ENCODE measurements at regions not wholly inside any gene's neighbourhood (a gene's known extent, or its start where the extent isn't known, plus 50 kb on each side); places are given as distances from the start of the nearest gene placed in this dataset.

DNA sequence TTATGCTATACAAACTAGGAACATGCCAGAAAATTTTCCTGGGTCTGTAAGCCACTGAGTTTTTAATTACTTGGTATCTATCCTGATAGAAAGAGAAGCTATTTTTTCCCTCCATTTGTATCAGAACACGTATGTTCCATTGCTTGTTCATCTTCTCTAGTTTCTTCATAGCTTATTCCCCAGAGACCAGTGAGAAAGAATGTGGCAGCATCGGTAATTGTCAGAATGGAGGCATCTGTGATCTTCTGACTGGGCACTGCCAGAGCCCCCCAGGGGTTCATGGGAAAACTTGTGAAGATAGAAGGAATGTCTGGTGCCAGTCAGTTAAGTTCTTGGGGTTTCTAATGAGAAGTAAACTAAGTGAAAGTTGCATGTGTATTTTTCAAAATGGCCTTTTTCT is 720.2 kb upstream of the GOLIM4 start:
- no peak for DNase-seq
- no peak overlapping the region for H3K27ac ChIP-seq
- intact Hi-C loops (cut with DNase I), result no loop called here
- H3K27me3 ChIP-seq, result no peaks in the 10 kb centered on the region
- no peak for ATAC-seq
- H3K4me1 ChIP-seq, result no peaks in the 10 kb centered on the region
- no peaks in the 10 kb centered on the region for H3K9me3 ChIP-seq
- H3K36me3 ChIP-seq, result no peaks in the 10 kb centered on the region
- no peak overlapping the region for H3K4me3 ChIP-seq
- TF ChIP-seq, protein P1, sequence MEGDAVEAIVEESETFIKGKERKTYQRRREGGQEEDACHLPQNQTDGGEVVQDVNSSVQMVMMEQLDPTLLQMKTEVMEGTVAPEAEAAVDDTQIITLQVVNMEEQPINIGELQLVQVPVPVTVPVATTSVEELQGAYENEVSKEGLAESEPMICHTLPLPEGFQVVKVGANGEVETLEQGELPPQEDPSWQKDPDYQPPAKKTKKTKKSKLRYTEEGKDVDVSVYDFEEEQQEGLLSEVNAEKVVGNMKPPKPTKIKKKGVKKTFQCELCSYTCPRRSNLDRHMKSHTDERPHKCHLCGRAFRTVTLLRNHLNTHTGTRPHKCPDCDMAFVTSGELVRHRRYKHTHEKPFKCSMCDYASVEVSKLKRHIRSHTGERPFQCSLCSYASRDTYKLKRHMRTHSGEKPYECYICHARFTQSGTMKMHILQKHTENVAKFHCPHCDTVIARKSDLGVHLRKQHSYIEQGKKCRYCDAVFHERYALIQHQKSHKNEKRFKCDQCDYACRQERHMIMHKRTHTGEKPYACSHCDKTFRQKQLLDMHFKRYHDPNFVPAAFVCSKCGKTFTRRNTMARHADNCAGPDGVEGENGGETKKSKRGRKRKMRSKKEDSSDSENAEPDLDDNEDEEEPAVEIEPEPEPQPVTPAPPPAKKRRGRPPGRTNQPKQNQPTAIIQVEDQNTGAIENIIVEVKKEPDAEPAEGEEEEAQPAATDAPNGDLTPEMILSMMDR (IDR thresholded peaks at IDR 0.05), result no peak

DNA sequence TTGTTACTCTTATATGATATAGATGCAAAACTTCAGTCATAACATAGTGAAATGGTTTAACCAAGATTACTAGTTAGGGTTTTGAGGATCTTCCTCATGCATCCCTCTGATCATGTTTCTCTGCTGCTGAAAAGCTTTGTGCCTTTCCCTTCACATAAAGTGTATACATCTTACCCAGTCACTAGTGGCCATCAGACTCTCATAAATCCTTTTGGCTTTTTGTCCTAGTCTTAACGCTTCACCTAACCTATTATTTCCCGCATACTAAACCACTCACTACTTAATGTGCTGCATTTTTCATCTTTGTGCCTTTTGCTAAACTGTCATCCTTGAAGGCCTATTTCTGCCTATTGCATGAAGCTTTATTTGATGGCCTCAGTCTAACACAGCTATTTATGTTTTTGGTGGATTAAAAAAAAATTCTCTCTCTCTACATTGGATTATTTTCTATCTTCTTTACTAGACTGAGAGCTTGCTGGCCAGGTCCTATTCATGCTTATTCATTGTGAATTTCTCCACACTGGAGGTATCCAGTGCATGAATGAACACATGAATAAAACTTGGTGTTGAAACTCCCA is 717.6 kb upstream of the GOLIM4 start:
- no peaks in the 10 kb centered on the region for H3K4me1 ChIP-seq
- no peak for DNase-seq
- H3K27me3 ChIP-seq, result no peaks in the 10 kb centered on the region
- no peak overlapping the region for H3K4me3 ChIP-seq
- no peak overlapping the region for H3K27ac ChIP-seq
- intact Hi-C loops (cut with DNase I), result no loop called here
- no peaks in the 10 kb centered on the region for H3K9me3 ChIP-seq
- no peaks in the 10 kb centered on the region for H3K36me3 ChIP-seq
- TF ChIP-seq, protein P1 (IDR thresholded peaks at IDR 0.05), result no peak
- no peak for ATAC-seq

DNA sequence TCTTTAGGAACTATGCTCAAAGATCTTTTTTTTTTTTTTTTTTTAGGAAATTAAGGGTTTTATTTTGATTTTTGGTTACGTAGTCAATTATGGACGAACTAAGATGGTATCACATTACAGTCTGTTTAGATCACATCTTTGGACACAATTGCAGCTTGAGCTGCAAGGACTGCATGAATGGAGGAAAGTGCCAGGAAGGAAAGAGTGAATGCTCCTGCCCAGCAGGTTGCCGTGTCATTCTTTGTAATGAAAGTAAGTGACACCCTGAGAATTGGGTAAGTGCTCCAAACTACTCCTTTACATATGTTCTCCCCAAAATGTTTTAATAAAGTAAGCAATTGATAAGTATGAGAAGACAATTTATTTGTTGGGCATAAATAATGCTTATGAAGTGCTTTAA is 716.5 kb upstream of the GOLIM4 start:
- Histone ChIP-seq H3K4me1 (no peaks in the 10 kb centered on the region), H3K9me3 (no peaks in the 10 kb centered on the region), H3K27ac (no peak overlapping the region), H3K4me3 (no peak overlapping the region), H3K36me3 (no peaks in the 10 kb centered on the region), H3K27me3 (no peaks in the 10 kb centered on the region)
- TF ChIP-seq, protein P1 (IDR thresholded peaks at IDR 0.05), result no peak
- ATAC-seq (no peak), DNase-seq (no peak)
- intact Hi-C loops (cut with DNase I), result no loop called here

DNA sequence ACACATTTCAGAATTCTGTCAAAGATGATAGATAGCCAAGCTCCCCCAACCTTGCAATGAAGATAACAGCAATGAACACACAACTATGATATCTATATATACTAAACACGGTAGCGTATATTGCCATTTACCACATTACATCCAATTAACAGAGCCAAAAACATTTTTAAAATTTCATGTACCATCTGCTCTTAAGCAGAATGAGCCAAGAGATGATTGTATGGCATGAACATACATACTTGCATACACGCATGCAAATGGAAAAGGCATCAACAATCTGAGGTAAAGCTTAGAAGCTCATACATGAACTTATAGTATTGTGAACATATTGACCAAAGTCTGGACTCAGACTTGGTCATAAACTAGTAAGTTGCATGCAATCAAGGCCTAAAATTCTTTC is 712.9 kb upstream of the GOLIM4 start:
- no peaks in the 10 kb centered on the region for H3K9me3 ChIP-seq
- intact Hi-C loops (cut with DNase I), result no loop called here
- H3K4me3 ChIP-seq, result no peak overlapping the region
- ATAC-seq (no peak), DNase-seq (no peak)
- H3K27ac ChIP-seq, result no peak overlapping the region
- H3K27me3 ChIP-seq, result no peaks in the 10 kb centered on the region
- no peaks in the 10 kb centered on the region for H3K4me1 ChIP-seq
- no peaks in the 10 kb centered on the region for H3K36me3 ChIP-seq
- TF ChIP-seq, protein P1 (IDR thresholded peaks at IDR 0.05), result no peak

DNA sequence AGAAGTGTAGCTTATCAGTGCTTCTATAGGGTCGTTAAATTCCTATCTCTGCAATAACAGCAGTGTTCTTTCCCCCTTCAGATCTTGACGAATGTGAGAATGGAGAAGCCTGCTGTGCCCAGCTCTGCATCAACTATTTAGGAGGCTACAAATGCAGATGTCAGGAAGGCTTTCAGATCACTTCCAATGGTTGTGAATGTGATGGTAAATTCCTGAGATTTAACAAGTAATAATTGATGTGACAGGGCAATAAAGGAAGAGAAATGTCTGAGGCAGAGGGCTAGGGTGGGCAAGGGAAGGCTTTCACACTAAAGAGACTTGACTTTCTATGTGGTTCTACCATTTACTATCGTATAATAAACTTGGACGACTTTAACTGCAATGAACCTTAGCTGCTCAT is 711.7 kb upstream of the GOLIM4 start:
- TF ChIP-seq, protein P1 (IDR thresholded peaks at IDR 0.05), result no peak
- ATAC-seq (no peak), DNase-seq (no peak)
- Histone ChIP-seq H3K4me1 (no peaks in the 10 kb centered on the region), H3K27ac (no peak overlapping the region), H3K27me3 (no peaks in the 10 kb centered on the region), H3K4me3 (no peak overlapping the region), H3K36me3 (no peaks in the 10 kb centered on the region), H3K9me3 (no peaks in the 10 kb centered on the region)
- intact Hi-C loops (cut with DNase I), result no loop called here

Data from left lung (tissue), 4 donors.